Fibroblast of the aortic adventitia (primary cell): ENCODE measurements at regions not wholly inside any gene's neighbourhood (a gene's known extent, or its start where the extent isn't known, plus 50 kb on each side); places are given as distances from the start of the nearest gene placed in this dataset.

Source experiments
- DNase-seq: peaks from one replicate; pipeline ENCODE4 v3.0.0-alpha.2; 2010; ENCODE audit warnings: low read depth
- H3K4me3 ChIP-seq: 2 replicates; pipeline ENCODE4 v1.5.1; 2011; ENCODE audit warnings: low read depth, mild to moderate bottlenecking, control low read depth, low read length, moderate library complexity
- CTCF ChIP-seq: IDR thresholded peaks from 2 replicates; pipeline ENCODE4 v1.5.1; 2011; ENCODE audit warnings: mild to moderate bottlenecking, low read length, control low read depth, inconsistent platforms; ENCODE audit not compliant: insufficient read depth

GRCh38 chr4:31548021-31548420, 827.9 kb downstream of the PCDH7 start:
- no peak for TF ChIP-seq CTCF
- no peak overlapping the region for H3K4me3 ChIP-seq
- no peak for DNase-seq

GRCh38 chr4:31548823-31549222, 828.7 kb downstream of the PCDH7 start:
- no peak for TF ChIP-seq CTCF
- no peak overlapping the region for H3K4me3 ChIP-seq
- peak; percentile 2 for DNase-seq

GRCh38 chr4:31549256-31549655, 829.1 kb downstream of the PCDH7 start:
- TF ChIP-seq CTCF, result no peak
- DNase-seq, result no peak
- no peak overlapping the region for H3K4me3 ChIP-seq

GRCh38 chr4:31557437-31557836, 837.3 kb downstream of the PCDH7 start:
- H3K4me3 ChIP-seq, result no peak overlapping the region
- DNase-seq, result peak; percentile 0
- TF ChIP-seq CTCF, result no peak

GRCh38 chr4:31573554-31573953, 853.4 kb downstream of the PCDH7 start:
- H3K4me3 ChIP-seq, result no peak overlapping the region
- TF ChIP-seq CTCF, result no peak
- DNase-seq, result no peak

- H3K4me3 ChIP-seq, result no peak overlapping the region
- DNase-seq, result no peak
- no peak for TF ChIP-seq CTCF
Observed at GRCh38 chr4:31575504-31575903, 855.3 kb downstream of the PCDH7 start.

GRCh38 chr4:31580843-31581242, 860.7 kb downstream of the PCDH7 start:
- DNase-seq, result no peak
- H3K4me3 ChIP-seq, result no peak overlapping the region
- TF ChIP-seq CTCF, result no peak
